ENCODE measurements at regions not wholly inside any gene's neighbourhood (a gene's known extent, or its start where the extent isn't known, plus 50 kb on each side); places are given as distances from the start of the nearest gene placed in this dataset.

GRCh38 chr17:72396121-72396520 lies 275.3 kb downstream of the SOX9 start:
- no peaks in the 10 kb centered on the region for H3K9me3 ChIP-seq
- intact Hi-C loops (cut with DNase I), result no loop called here
- no peak overlapping the region for H3K4me3 ChIP-seq (replicated peaks in 1 of 3)
- H3K27me3 ChIP-seq, result no peaks in the 10 kb centered on the region
- H3K36me3 ChIP-seq, result no peaks in the 10 kb centered on the region
- WGBS, 2 donors, result 97% methylated on average over 3 of the region's 3 CpGs
- H3K27ac ChIP-seq, result no peak overlapping the region
- H3K4me1 ChIP-seq, result peaks cover 30 to 35% of the 10 kb centered on the region in 2 donors
- TF ChIP-seq POLR2A (IDR thresholded peaks at IDR 0.05), result no peak
- TF ChIP-seq CTCF (IDR thresholded peaks at IDR 0.05), result no peak
- no peak for DNase-seq

- H3K4me3 ChIP-seq (replicated peaks in 1 of 3), result no peak overlapping the region
- no peaks in the 10 kb centered on the region for H3K27me3 ChIP-seq
- H3K4me1 ChIP-seq, result peaks cover 21 to 23% of the 10 kb centered on the region in 2 donors
- TF ChIP-seq POLR2A (IDR thresholded peaks at IDR 0.05) (no peak), CTCF (IDR thresholded peaks at IDR 0.05) (no peak)
- intact Hi-C loops (cut with DNase I), result no loop called here
- DNase-seq, result no peak
- no peaks in the 10 kb centered on the region for H3K9me3 ChIP-seq
- 89 to 95% methylated on average over 2 of the region's 2 CpGs for WGBS, 2 donors
- H3K27ac ChIP-seq, result no peak overlapping the region
- H3K36me3 ChIP-seq, result no peaks in the 10 kb centered on the region
Observed at GRCh38 chr17:72397223-72397667, 276.4 kb downstream of the SOX9 start.

GRCh38 chr17:72397687-72398086 lies 276.9 kb downstream of the SOX9 start:
- no peak overlapping the region for H3K4me3 ChIP-seq (replicated peaks in 1 of 3)
- H3K36me3 ChIP-seq, result no peaks in the 10 kb centered on the region
- no peak overlapping the region for H3K27ac ChIP-seq
- H3K27me3 ChIP-seq, result no peaks in the 10 kb centered on the region
- no peaks in the 10 kb centered on the region for H3K9me3 ChIP-seq
- WGBS, 2 donors, result 70 to 76% methylated on average over 3 of the region's 3 CpGs
- no peak for DNase-seq
- peaks cover 19 to 21% of the 10 kb centered on the region in 2 donors for H3K4me1 ChIP-seq
- intact Hi-C loops (cut with DNase I), result no loop called here
- TF ChIP-seq POLR2A (IDR thresholded peaks at IDR 0.05) (no peak), CTCF (IDR thresholded peaks at IDR 0.05) (no peak)

- no peak overlapping the region for H3K27ac ChIP-seq
- H3K9me3 ChIP-seq, result no peaks in the 10 kb centered on the region
- WGBS, 2 donors, result 94 to 96% methylated on average over 9 of the region's 9 CpGs
- H3K36me3 ChIP-seq, result no peaks in the 10 kb centered on the region
- no peak for TF ChIP-seq POLR2A (IDR thresholded peaks at IDR 0.05)
- TF ChIP-seq CTCF (IDR thresholded peaks at IDR 0.05), result no peak
- peaks cover 7 to 9% of the 10 kb centered on the region in 2 donors for H3K4me1 ChIP-seq
- intact Hi-C loops (cut with DNase I), result no loop called here
- no peaks in the 10 kb centered on the region for H3K27me3 ChIP-seq
- H3K4me3 ChIP-seq (replicated peaks in 1 of 3), result no peak overlapping the region
- no peak for DNase-seq
Observed at GRCh38 chr17:72399023-72399607, 278.3 kb downstream of the SOX9 start.

GRCh38 chr17:72399608-72400487 lies 279.0 kb downstream of the SOX9 start:
- WGBS, 2 donors, result 91 to 93% methylated on average over 15 of the region's 15 CpGs
- DNase-seq, result no peak
- TF ChIP-seq CTCF (IDR thresholded peaks at IDR 0.05) (no peak), POLR2A (IDR thresholded peaks at IDR 0.05) (no peak)
- no peaks in the 10 kb centered on the region for H3K9me3 ChIP-seq
- H3K27me3 ChIP-seq, result no peaks in the 10 kb centered on the region
- H3K36me3 ChIP-seq, result no peaks in the 10 kb centered on the region
- H3K27ac ChIP-seq, result no peak overlapping the region
- intact Hi-C loops (cut with DNase I), result no loop called here
- no peak overlapping the region for H3K4me3 ChIP-seq (replicated peaks in 1 of 3)
- H3K4me1 ChIP-seq, result peaks cover under 1 to 1% of the 10 kb centered on the region in 2 donors

Data from thyroid gland (tissue), 4 donors.